ENCODE measurements at regions not wholly inside any gene's neighbourhood (a gene's known extent, or its start where the extent isn't known, plus 50 kb on each side); places are given as distances from the start of the nearest gene placed in this dataset.

DNA sequence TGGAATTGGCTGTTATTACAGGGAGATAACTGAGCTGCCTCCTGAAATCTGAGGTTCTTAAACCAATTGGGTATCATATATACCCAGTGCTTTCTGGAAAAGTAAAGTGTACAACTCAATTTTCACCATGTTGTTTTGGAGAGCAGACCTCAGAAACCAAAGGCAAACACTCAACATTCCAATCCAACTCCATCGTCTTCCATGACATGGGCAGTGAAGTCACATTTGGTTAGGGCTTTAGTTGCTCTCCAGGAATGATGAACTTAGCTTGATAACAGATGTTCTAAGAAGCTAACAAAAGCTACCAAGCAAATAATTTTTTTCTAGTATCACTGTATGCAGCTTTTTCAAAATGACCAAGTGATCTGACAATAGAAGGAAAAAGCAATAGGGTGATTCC is 107.0 kb upstream of the SLC35G4 start:
- Histone ChIP-seq H3K4me1 (ENCODE audit: low read length) (peaks cover 4% of the 10 kb centered on the region), H3K79me2 (ENCODE audit: low read length) (no peaks in the 10 kb centered on the region), H3K27ac (ENCODE audit: low read length) (no peak overlapping the region), H2AFZ (ENCODE audit: low read depth, low read length) (no peak overlapping the region), H3K9ac (ENCODE audit: low read length) (no peak overlapping the region), H3K27me3 (ENCODE audit: low read depth, low read length) (peaks cover 11% of the 10 kb centered on the region), H4K20me1 (ENCODE audit: insufficient read depth, low read length) (no peaks in the 10 kb centered on the region), H3K4me2 (ENCODE audit: low read length) (no peak overlapping the region), H3K9me3 (ENCODE audit: insufficient read depth, low read length) (no peaks in the 10 kb centered on the region), H3K4me3 (ENCODE audit: low read length) (no peak overlapping the region), H3K36me3 (replicated peaks; ENCODE audit: low read depth, low read length) (no peaks in the 10 kb centered on the region)
- no peak for TF ChIP-seq EZH2phosphoT487 (IDR thresholded peaks at IDR 0.05; ENCODE audit: low read depth)
- TF ChIP-seq, protein P1, sequence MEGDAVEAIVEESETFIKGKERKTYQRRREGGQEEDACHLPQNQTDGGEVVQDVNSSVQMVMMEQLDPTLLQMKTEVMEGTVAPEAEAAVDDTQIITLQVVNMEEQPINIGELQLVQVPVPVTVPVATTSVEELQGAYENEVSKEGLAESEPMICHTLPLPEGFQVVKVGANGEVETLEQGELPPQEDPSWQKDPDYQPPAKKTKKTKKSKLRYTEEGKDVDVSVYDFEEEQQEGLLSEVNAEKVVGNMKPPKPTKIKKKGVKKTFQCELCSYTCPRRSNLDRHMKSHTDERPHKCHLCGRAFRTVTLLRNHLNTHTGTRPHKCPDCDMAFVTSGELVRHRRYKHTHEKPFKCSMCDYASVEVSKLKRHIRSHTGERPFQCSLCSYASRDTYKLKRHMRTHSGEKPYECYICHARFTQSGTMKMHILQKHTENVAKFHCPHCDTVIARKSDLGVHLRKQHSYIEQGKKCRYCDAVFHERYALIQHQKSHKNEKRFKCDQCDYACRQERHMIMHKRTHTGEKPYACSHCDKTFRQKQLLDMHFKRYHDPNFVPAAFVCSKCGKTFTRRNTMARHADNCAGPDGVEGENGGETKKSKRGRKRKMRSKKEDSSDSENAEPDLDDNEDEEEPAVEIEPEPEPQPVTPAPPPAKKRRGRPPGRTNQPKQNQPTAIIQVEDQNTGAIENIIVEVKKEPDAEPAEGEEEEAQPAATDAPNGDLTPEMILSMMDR (IDR thresholded peaks at IDR 0.05; ENCODE audit: low read depth, low read length), result no peak

DNA sequence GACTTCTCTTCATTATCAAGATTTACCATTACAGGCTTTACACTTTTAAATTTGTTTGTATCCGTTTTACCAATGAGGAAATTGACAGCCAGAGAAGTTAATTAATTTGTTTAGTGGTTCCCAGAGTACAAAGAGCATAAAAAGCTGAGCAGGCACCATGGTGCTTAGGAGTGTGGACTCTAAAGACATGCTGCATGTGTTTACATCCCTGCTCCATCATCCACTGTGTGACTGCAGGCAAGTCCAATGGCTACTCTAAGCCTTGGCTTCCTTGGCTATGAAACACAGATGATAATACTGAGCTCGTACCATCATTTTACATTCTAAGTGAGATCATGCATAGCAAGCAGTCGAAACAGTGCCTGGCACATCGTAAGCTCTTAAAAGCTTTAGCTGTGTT is 108.0 kb upstream of the SLC35G4 start:
- Histone ChIP-seq H3K4me3 (ENCODE audit: low read length) (no peak overlapping the region), H3K9ac (ENCODE audit: low read length) (no peak overlapping the region), H2AFZ (ENCODE audit: low read depth, low read length) (no peak overlapping the region), H3K9me3 (ENCODE audit: insufficient read depth, low read length) (no peaks in the 10 kb centered on the region), H3K4me2 (ENCODE audit: low read length) (no peak overlapping the region), H3K79me2 (ENCODE audit: low read length) (no peaks in the 10 kb centered on the region), H3K27me3 (ENCODE audit: low read depth, low read length) (peaks cover 11% of the 10 kb centered on the region), H3K36me3 (replicated peaks; ENCODE audit: low read depth, low read length) (no peaks in the 10 kb centered on the region), H3K27ac (ENCODE audit: low read length) (no peak overlapping the region), H3K4me1 (ENCODE audit: low read length) (peaks cover 4% of the 10 kb centered on the region), H4K20me1 (ENCODE audit: insufficient read depth, low read length) (no peaks in the 10 kb centered on the region)
- TF ChIP-seq, protein P1 (IDR thresholded peaks at IDR 0.05; ENCODE audit: low read depth, low read length), result no peak
- TF ChIP-seq EZH2phosphoT487 (IDR thresholded peaks at IDR 0.05; ENCODE audit: low read depth), result no peak

DNA sequence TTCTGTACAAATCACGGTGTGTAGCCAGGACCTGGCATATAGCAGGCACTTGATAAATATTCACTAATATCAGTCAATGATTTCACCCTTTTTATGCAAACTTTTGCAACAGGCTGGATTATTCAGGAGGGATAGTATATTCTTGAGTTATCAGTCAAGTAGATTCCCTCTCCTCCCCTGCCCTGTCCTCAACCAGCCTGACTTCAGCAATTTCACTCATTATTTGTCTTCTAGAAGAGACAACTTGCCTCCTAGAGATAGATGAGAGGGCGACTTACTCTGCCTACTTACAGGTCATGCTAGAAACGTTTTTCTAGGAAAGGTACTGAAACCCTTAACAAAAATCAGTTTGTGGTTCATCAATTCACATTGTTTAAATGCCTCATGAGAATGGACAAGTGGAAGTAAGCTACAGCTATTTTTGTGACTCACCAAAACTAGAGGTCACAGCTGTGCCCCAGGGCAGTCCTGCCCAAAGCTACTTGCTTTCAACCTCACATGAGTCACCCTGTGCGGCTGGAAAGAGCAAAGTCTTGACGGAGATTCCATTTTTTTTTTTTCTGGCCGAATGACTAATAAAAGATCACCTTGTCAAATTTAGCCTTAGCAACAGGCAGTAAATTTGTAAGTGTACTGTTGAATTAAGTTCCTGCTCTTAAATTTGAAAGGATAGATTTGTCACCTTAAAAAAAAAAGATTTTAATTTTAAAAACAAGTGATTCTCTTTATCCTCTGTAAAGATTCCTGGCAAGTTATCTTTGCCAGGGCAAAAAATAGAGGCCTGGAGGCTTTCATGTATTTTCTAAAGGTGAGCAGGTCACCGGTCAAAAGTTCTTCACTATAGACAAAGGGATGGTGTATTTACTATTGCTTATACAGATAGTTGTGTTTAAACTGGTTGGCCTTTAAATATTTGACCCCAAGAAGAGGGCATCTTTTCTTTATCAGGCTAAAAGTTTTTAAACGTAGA is 109.0 kb upstream of the SLC35G4 start:
- Histone ChIP-seq H3K9me3 (ENCODE audit: insufficient read depth, low read length) (no peaks in the 10 kb centered on the region), H3K9ac (ENCODE audit: low read length) (no peak overlapping the region), H3K79me2 (ENCODE audit: low read length) (no peaks in the 10 kb centered on the region), H3K4me1 (ENCODE audit: low read length) (peaks cover 4% of the 10 kb centered on the region), H3K27me3 (ENCODE audit: low read depth, low read length) (peaks cover 4% of the 10 kb centered on the region; the same call in 1 of the 2 replicates), H3K4me2 (ENCODE audit: low read length) (no peak overlapping the region), H2AFZ (ENCODE audit: low read depth, low read length) (no peak overlapping the region), H3K4me3 (ENCODE audit: low read length) (no peak overlapping the region), H3K36me3 (replicated peaks; ENCODE audit: low read depth, low read length) (no peaks in the 10 kb centered on the region), H3K27ac (ENCODE audit: low read length) (no peak overlapping the region), H4K20me1 (ENCODE audit: insufficient read depth, low read length) (no peaks in the 10 kb centered on the region)
- TF ChIP-seq EZH2phosphoT487 (IDR thresholded peaks at IDR 0.05; ENCODE audit: low read depth), result no peak
- TF ChIP-seq, protein P1 (IDR thresholded peaks at IDR 0.05; ENCODE audit: low read depth, low read length), result no peak

DNA sequence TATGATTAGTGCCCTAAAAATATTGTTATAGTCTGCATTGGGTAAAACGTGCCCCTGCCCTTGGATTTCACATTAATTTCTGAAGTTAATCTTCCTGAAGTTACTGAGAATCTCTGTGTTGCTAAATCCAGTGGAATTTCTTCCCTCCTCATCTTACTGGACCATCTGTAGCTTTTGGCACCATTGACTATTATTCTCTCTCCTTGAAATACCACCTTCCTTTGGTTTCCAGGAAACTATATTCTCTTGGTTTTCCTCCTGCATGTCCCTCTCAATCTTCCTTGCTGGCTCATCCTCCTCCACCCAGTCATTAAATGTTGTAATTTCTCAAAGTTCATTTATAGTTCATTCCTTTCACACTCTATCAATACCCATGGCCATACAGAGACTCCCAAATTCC is 110.6 kb upstream of the SLC35G4 start:
- peaks cover 6% of the 10 kb centered on the region for H3K27me3 ChIP-seq (ENCODE audit: low read depth, low read length)
- no peaks in the 10 kb centered on the region for H3K36me3 ChIP-seq (replicated peaks; ENCODE audit: low read depth, low read length)
- H2AFZ ChIP-seq (ENCODE audit: low read depth, low read length), result no peak overlapping the region
- H4K20me1 ChIP-seq (ENCODE audit: insufficient read depth, low read length), result no peaks in the 10 kb centered on the region
- no peak overlapping the region for H3K4me2 ChIP-seq (ENCODE audit: low read length)
- H3K27ac ChIP-seq (ENCODE audit: low read length), result no peak overlapping the region
- peaks cover 4% of the 10 kb centered on the region for H3K4me1 ChIP-seq (ENCODE audit: low read length)
- TF ChIP-seq, protein P1 (IDR thresholded peaks at IDR 0.05; ENCODE audit: low read depth, low read length), result no peak
- TF ChIP-seq EZH2phosphoT487 (IDR thresholded peaks at IDR 0.05; ENCODE audit: low read depth), result no peak
- no peak overlapping the region for H3K4me3 ChIP-seq (ENCODE audit: low read length)
- H3K79me2 ChIP-seq (ENCODE audit: low read length), result no peaks in the 10 kb centered on the region
- H3K9me3 ChIP-seq (ENCODE audit: insufficient read depth, low read length), result no peaks in the 10 kb centered on the region
- H3K9ac ChIP-seq (ENCODE audit: low read length), result no peak overlapping the region

Measured in OCI-LY3 (cell line).